BJ (cell line): ENCODE measurements at regions not wholly inside any gene's neighbourhood (a gene's known extent, or its start where the extent isn't known, plus 50 kb on each side); places are given as distances from the start of the nearest gene placed in this dataset.

Experiments
- CTCF ChIA-PET: fragments of 350-600 bp; formaldehyde crosslinking; extraction: SDS; loops from one replicate; lab custom pipeline; 2021; ENCODE audit warnings: antibody characterized with exemption, inconsistent platforms; lab: Yijun Ruan, JAX
- POLR2A ChIA-PET: fragments of 300-600 bp; sonication (Branson Sonifier 250); formaldehyde crosslinking; extraction: SDS; loops from one replicate; lab custom pipeline; 2021; ENCODE audit warnings: antibody characterized with exemption; lab: Charles Lee
- DNase-seq: peaks from one replicate; pipeline ENCODE4 v3.0.0-alpha.2; 2011; ENCODE audit warnings: low read depth
- H3K27me3 ChIP-seq: 2 replicates; pipeline ENCODE4 v1.6.0; 2011; ENCODE audit warnings: low read length; ENCODE audit not compliant: control insufficient read depth, insufficient read depth
- H3K36me3 ChIP-seq: 2 replicates; pipeline ENCODE4 v1.5.1; 2011; ENCODE audit warnings: low read length; ENCODE audit not compliant: control insufficient read depth, insufficient read depth
- H3K4me3 ChIP-seq: 2 replicates; pipeline ENCODE4 v1.5.1; 2011; ENCODE audit warnings: low read depth, mild to moderate bottlenecking, control low read depth, low read length
- TF ChIP-seq, protein P1 (sequence below): IDR thresholded peaks from 2 replicates; pipeline ENCODE4 v1.5.1; 2011; ENCODE audit warnings: low read depth, mild to moderate bottlenecking, control low read depth, inconsistent platforms, low read length, moderate library complexity; ENCODE audit not compliant: insufficient read depth

DNA sequence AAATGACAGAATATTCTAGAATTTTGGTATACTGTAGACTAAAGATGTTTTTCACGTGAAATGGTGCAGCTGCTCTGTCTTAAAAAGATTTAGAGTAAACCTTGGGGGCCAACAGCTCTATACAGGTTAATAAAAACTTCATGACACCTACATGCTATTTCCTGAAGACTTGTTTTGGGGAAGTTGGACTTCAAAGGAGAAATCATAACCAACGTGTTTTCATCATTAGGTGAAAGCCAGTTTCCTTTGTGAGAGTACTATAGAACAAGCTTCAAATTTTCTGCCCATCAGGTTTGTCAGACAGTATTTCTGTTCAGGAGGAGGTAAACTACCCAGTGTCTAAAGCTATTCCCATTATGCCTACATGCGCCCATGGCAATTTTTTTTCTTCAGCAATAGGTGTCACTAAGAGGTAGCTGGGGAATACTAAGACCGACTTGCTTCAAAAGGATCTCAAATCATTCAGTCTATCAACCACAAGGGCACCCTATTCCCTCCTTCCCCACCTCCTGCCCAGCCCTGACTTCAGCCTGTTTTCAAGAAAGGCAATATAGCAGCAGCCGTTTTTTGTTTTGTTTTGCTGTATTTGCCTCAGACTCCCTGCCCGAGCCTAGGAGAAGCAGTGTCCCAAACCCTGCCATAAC, 237.3 kb upstream of the SP8 start:
- ChIA-PET CTCF (no interaction called here), POLR2A (no interaction called here)
- TF ChIP-seq, protein P1, sequence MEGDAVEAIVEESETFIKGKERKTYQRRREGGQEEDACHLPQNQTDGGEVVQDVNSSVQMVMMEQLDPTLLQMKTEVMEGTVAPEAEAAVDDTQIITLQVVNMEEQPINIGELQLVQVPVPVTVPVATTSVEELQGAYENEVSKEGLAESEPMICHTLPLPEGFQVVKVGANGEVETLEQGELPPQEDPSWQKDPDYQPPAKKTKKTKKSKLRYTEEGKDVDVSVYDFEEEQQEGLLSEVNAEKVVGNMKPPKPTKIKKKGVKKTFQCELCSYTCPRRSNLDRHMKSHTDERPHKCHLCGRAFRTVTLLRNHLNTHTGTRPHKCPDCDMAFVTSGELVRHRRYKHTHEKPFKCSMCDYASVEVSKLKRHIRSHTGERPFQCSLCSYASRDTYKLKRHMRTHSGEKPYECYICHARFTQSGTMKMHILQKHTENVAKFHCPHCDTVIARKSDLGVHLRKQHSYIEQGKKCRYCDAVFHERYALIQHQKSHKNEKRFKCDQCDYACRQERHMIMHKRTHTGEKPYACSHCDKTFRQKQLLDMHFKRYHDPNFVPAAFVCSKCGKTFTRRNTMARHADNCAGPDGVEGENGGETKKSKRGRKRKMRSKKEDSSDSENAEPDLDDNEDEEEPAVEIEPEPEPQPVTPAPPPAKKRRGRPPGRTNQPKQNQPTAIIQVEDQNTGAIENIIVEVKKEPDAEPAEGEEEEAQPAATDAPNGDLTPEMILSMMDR, result no peak
- H3K36me3 ChIP-seq, result no peaks in the 10 kb centered on the region
- H3K4me3 ChIP-seq, result no peak overlapping the region
- no peak for DNase-seq
- no peaks in the 10 kb centered on the region for H3K27me3 ChIP-seq

DNA sequence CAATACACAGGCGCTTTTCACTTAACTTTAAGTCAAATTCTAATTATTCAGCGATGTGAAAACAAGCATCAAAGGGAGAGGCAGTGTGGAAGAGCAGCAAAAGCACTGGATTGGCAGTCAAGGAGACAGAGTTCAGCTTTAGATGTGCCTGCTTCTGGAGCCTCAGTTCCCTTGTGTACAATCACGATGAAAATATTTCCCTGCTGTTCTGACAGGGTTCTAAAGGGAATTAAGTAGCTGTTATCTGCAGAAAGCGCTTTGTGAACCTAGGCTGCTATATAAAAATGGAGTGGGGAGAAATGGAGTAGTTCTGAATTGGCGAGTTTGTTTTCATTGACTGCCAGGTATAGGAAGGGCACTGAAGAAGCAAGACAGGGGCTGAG, 237.8 kb upstream of the SP8 start:
- POLR2A ChIA-PET, result no interaction called here
- no peaks in the 10 kb centered on the region for H3K27me3 ChIP-seq
- DNase-seq, result no peak
- CTCF ChIA-PET, result no interaction called here
- no peaks in the 10 kb centered on the region for H3K36me3 ChIP-seq
- H3K4me3 ChIP-seq, result no peak overlapping the region
- TF ChIP-seq, protein P1, result no peak

DNA sequence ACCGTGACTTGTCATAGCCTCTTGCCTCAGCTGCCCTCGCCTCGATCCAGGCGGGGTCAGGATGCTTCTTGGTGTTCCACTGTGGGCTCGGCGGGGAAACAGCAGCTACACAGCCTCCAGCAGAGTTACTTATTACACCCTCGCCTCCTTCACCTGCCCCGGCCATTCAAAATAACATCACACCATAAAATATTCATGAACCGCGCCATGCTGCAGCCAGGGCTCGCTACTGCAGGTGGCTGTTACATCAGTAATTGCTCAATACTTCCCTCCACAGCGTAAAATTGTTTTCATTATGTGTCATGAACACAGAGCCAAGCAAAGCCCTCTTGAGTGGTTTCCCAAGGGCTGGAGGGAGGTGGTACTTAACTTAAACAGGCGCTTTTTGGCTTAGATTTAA, 241.5 kb upstream of the SP8 start:
- POLR2A ChIA-PET, result no interaction called here
- CTCF ChIA-PET, result no interaction called here
- H3K36me3 ChIP-seq, result no peaks in the 10 kb centered on the region
- H3K4me3 ChIP-seq, result no peak overlapping the region
- DNase-seq, result no peak
- no peaks in the 10 kb centered on the region for H3K27me3 ChIP-seq
- TF ChIP-seq, protein P1, result no peak

DNA sequence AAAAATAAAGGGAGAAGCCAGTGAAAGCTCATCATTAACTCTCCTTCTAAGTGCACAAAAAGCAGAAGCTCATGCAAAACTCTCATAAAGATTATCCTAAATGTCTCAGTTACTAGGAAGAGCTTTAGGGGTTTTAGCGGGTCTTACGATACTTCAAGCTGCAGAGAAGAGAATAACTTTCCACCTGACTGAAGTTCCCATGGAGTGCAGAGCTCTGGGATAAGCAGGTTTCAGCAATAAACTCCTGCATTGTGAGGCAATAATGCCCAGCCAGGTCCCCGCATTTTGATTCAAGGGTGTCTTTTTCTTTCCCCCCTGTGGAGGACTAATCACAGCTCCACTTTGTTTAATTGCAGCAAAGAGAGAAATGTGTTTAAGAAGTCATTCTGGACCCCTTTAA, 241.9 kb upstream of the SP8 start:
- TF ChIP-seq, protein P1, result no peak
- no peaks in the 10 kb centered on the region for H3K36me3 ChIP-seq
- ChIA-PET CTCF (no interaction called here), POLR2A (no interaction called here)
- H3K4me3 ChIP-seq, result no peak overlapping the region
- DNase-seq, result no peak
- H3K27me3 ChIP-seq, result no peaks in the 10 kb centered on the region

DNA sequence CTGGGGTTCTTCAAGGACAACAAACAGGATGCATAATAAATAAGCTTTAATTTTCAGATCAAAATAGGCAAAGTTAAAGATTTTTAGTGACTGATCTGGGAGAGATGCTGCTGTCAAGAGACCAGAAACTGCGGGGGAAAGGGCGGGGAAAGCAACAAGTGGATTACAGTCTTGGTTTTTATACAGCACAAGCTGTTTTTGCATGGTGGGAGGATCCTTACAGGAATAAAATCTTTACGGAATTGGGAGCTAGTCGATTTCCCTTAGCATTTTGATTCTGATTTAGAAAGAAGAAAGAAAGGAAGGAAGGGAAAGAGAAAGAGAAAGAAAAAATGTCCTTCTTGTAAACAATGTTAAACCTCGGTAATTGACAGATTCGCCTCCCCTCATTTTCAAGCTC, 242.3 kb upstream of the SP8 start:
- ChIA-PET CTCF (no interaction called here), POLR2A (no interaction called here)
- TF ChIP-seq, protein P1, result no peak
- H3K36me3 ChIP-seq, result no peaks in the 10 kb centered on the region
- DNase-seq, result no peak
- no peak overlapping the region for H3K4me3 ChIP-seq
- no peaks in the 10 kb centered on the region for H3K27me3 ChIP-seq
